HAP-1 (cell line): ENCODE measurements at regions not wholly inside any gene's neighbourhood (a gene's known extent, or its start where the extent isn't known, plus 50 kb on each side); places are given as distances from the start of the nearest gene placed in this dataset.

Experiments
- DNase-seq, 2 experiments: peaks; one replicate each; pipeline ENCODE4 v3.0.0-alpha.2; 2016 to 2020; ENCODE audit warnings: low spot score in 2 of 2
- H3K27me3 ChIP-seq: fragments of 250-450 bp; sonication (Bioruptor Pico); 2 replicates; pipeline ENCODE4 v1.5.1; 2020; ENCODE audit warnings: low read depth, mild to moderate bottlenecking, moderate library complexity
- H3K36me3 ChIP-seq: fragments of 250-450 bp; sonication (Bioruptor Pico); replicated peaks from 2 replicates; pipeline ENCODE4 v1.5.1; 2020; ENCODE audit warnings: mild to moderate bottlenecking
- H3K4me1 ChIP-seq: fragments of 250-450 bp; sonication (Bioruptor Pico); 2 replicates; pipeline ENCODE4 v1.5.1; 2020; ENCODE audit warnings: mild to moderate bottlenecking
- H3K4me3 ChIP-seq: fragments of 250-450 bp; sonication (Bioruptor Pico); 2 replicates; pipeline ENCODE4 v1.5.1; 2020; ENCODE audit warnings: mild to moderate bottlenecking, moderate library complexity
- H3K9me3 ChIP-seq: fragments of 250-450 bp; sonication (Bioruptor Pico); 2 replicates; pipeline ENCODE4 v1.5.1; 2020; ENCODE audit warnings: mild to moderate bottlenecking, moderate library complexity
- in situ Hi-C: fragments of 300-500 bp; cut with MboI; formaldehyde crosslinking; loops from 3 replicates; pipeline ENCODE4 v1.14.3; 2020; ENCODE audit warnings: low sequenced_read_pairs, inconsistent platforms, mixed read lengths

- in situ Hi-C loops, result no loop called here
- Histone ChIP-seq H3K9me3 (no peaks in the 10 kb centered on the region), H3K4me1 (peaks cover 12% of the 10 kb centered on the region), H3K27me3 (no peaks in the 10 kb centered on the region), H3K36me3 (no peaks in the 10 kb centered on the region), H3K4me3 (no peak overlapping the region)
- no peak for DNase-seq
Measured at GRCh38 chr13:50521006-50521830, 322.3 kb downstream of the DLEU7 start.

- Histone ChIP-seq H3K4me3 (no peak overlapping the region), H3K36me3 (no peaks in the 10 kb centered on the region), H3K9me3 (no peaks in the 10 kb centered on the region), H3K4me1 (peaks cover 12% of the 10 kb centered on the region), H3K27me3 (no peaks in the 10 kb centered on the region)
- DNase-seq, result no peak
- in situ Hi-C loops, result no loop called here
Measured at GRCh38 chr13:50521831-50522149, 321.7 kb downstream of the DLEU7 start.

- no peak for DNase-seq
- Histone ChIP-seq H3K4me1 (peaks cover 12% of the 10 kb centered on the region), H3K9me3 (no peaks in the 10 kb centered on the region), H3K36me3 (no peaks in the 10 kb centered on the region), H3K27me3 (no peaks in the 10 kb centered on the region), H3K4me3 (no peak overlapping the region)
- in situ Hi-C loops, result no loop called here
Measured at GRCh38 chr13:50522506-50522905, 321.0 kb downstream of the DLEU7 start.

GRCh38 chr13:50523307-50523706 lies 320.2 kb downstream of the DLEU7 start:
- in situ Hi-C loops, result no loop called here
- H3K4me3 ChIP-seq, result no peak overlapping the region
- peaks cover 12% of the 10 kb centered on the region for H3K4me1 ChIP-seq

GRCh38 chr13:50524560-50524959 lies 318.9 kb downstream of the DLEU7 start:
- no peak for DNase-seq
- Histone ChIP-seq H3K9me3 (no peaks in the 10 kb centered on the region), H3K27me3 (no peaks in the 10 kb centered on the region), H3K36me3 (no peaks in the 10 kb centered on the region), H3K4me3 (no peak overlapping the region), H3K4me1 (peaks cover 20% of the 10 kb centered on the region)
- in situ Hi-C loops, result no loop called here

More at GRCh38 chr13:50523307-50523706, 320.2 kb downstream of the DLEU7 start:
- H3K9me3 ChIP-seq, result no peaks in the 10 kb centered on the region
- DNase-seq, result no peak
- no peaks in the 10 kb centered on the region for H3K27me3 ChIP-seq
- H3K36me3 ChIP-seq, result no peaks in the 10 kb centered on the region

- in situ Hi-C loops, result loop anchor here (25.0 kb wide), 1 partner anchor 439 kb away; no protein-coding TSS in a partner anchor
- Histone ChIP-seq H3K9me3 (no peaks in the 10 kb centered on the region), H3K4me1 (peaks cover 24% of the 10 kb centered on the region), H3K4me3 (no peak overlapping the region), H3K36me3 (no peaks in the 10 kb centered on the region), H3K27me3 (no peaks in the 10 kb centered on the region)
- no peak for DNase-seq
Measured at GRCh38 chr13:50526661-50527071, 316.8 kb downstream of the DLEU7 start.

GRCh38 chr13:50527188-50527587 lies 316.3 kb downstream of the DLEU7 start:
- Histone ChIP-seq H3K4me1 (peaks cover 21% of the 10 kb centered on the region), H3K27me3 (no peaks in the 10 kb centered on the region), H3K9me3 (no peaks in the 10 kb centered on the region), H3K4me3 (no peak overlapping the region), H3K36me3 (no peaks in the 10 kb centered on the region)
- in situ Hi-C loops, result loop anchor here (25.0 kb wide), 1 partner anchor 440 kb away; no protein-coding TSS in a partner anchor
- DNase-seq, result no peak

GRCh38 chr13:50527612-50528509 lies 315.6 kb downstream of the DLEU7 start:
- Histone ChIP-seq H3K4me3 (no peak overlapping the region), H3K4me1 (peaks cover 21% of the 10 kb centered on the region), H3K36me3 (no peaks in the 10 kb centered on the region), H3K9me3 (no peaks in the 10 kb centered on the region), H3K27me3 (no peaks in the 10 kb centered on the region)
- DNase-seq, result no peak
- in situ Hi-C loops, result loop anchor here (25.0 kb wide), 1 partner anchor 441 kb away; no protein-coding TSS in a partner anchor

GRCh38 chr13:50529154-50529882 lies 314.2 kb downstream of the DLEU7 start:
- Histone ChIP-seq H3K4me3 (no peak overlapping the region), H3K9me3 (no peaks in the 10 kb centered on the region), H3K36me3 (no peaks in the 10 kb centered on the region), H3K4me1 (peaks cover 13% of the 10 kb centered on the region), H3K27me3 (no peaks in the 10 kb centered on the region)
- in situ Hi-C loops, result loop anchor here (25.0 kb wide), 1 partner anchor 442 kb away; no protein-coding TSS in a partner anchor
- peak; percentile 63 to 90 for DNase-seq

GRCh38 chr13:50531917-50532899 lies 311.3 kb downstream of the DLEU7 start:
- in situ Hi-C loops, result loop anchor here (25.0 kb wide), 1 partner anchor 445 kb away; no protein-coding TSS in a partner anchor
- H3K27me3 ChIP-seq, result no peaks in the 10 kb centered on the region
- no peak overlapping the region for H3K4me3 ChIP-seq
- peaks cover 13% of the 10 kb centered on the region for H3K4me1 ChIP-seq
- no peaks in the 10 kb centered on the region for H3K36me3 ChIP-seq
- no peaks in the 10 kb centered on the region; the same call in 1 of the 2 replicates for H3K9me3 ChIP-seq
- DNase-seq, result peak in 1 of 2 experiments; percentile 32

- Histone ChIP-seq H3K36me3 (no peaks in the 10 kb centered on the region), H3K4me1 (no peaks in the 10 kb centered on the region; the same call in 1 of the 2 replicates), H3K9me3 (no peaks in the 10 kb centered on the region; the same call in 1 of the 2 replicates), H3K27me3 (no peaks in the 10 kb centered on the region), H3K4me3 (no peak overlapping the region)
- in situ Hi-C loops, result loop anchor here (25.0 kb wide), 1 partner anchor 448 kb away; no protein-coding TSS in a partner anchor
- DNase-seq, result no peak
Measured at GRCh38 chr13:50535050-50535449, 308.4 kb downstream of the DLEU7 start.

GRCh38 chr13:50537029-50537428 lies 306.5 kb downstream of the DLEU7 start:
- DNase-seq, result no peak
- Histone ChIP-seq H3K9me3 (no peaks in the 10 kb centered on the region; the same call in 1 of the 2 replicates), H3K36me3 (no peaks in the 10 kb centered on the region), H3K4me1 (no peaks in the 10 kb centered on the region), H3K4me3 (no peak overlapping the region), H3K27me3 (no peaks in the 10 kb centered on the region)
- in situ Hi-C loops, result loop anchor here (25.0 kb wide), 1 partner anchor 450 kb away; no protein-coding TSS in a partner anchor
